Hepatocyte (in vitro differentiated cells): ENCODE measurements at regions not wholly inside any gene's neighbourhood (a gene's known extent, or its start where the extent isn't known, plus 50 kb on each side); places are given as distances from the start of the nearest gene placed in this dataset.
A peak's percentile ranks its signal among the peaks of the same experiment; 100 is the strongest.

Experiments
- DNase-seq: peaks from one replicate; pipeline ENCODE4 v3.0.0-alpha.2; 2016; ENCODE audit warnings: low spot score
- H2AFZ ChIP-seq: fragments of 200-600 bp; sonication (generic); 2 replicates; pipeline ENCODE4 v1.6.0; 2016; ENCODE audit warnings: antibody characterized with exemption, mild to moderate bottlenecking
- H3K27ac ChIP-seq: fragments of 200-600 bp; sonication (generic); 2 replicates; pipeline ENCODE4 v1.5.1; 2016; ENCODE audit warnings: mild to moderate bottlenecking
- H3K27me3 ChIP-seq: fragments of 200-600 bp; sonication (generic); 2 replicates; pipeline ENCODE4 v1.6.1; 2016
- H3K36me3 ChIP-seq: fragments of 200-600 bp; sonication (generic); replicated peaks from 2 replicates; pipeline ENCODE4 v1.5.1; 2016; ENCODE audit warnings: low read depth; ENCODE audit not compliant: insufficient read depth
- H3K4me1 ChIP-seq: fragments of 200-600 bp; sonication (generic); 2 replicates; pipeline ENCODE4 v1.5.1; 2016; ENCODE audit warnings: mild to moderate bottlenecking, moderate library complexity; ENCODE audit not compliant: insufficient read depth
- H3K4me2 ChIP-seq: fragments of 200-600 bp; sonication (generic); 2 replicates; pipeline ENCODE4 v1.6.0; 2016
- H3K4me3 ChIP-seq: fragments of 200-600 bp; sonication (generic); 2 replicates; pipeline ENCODE4 v1.5.1; 2016; ENCODE audit warnings: mild to moderate bottlenecking
- H3K79me2 ChIP-seq: fragments of 200-600 bp; sonication (generic); 2 replicates; pipeline ENCODE4 v1.6.0; 2017; ENCODE audit warnings: mild to moderate bottlenecking
- H3K9me2 ChIP-seq: fragments of 200-600 bp; sonication (generic); replicated peaks from 2 replicates; pipeline ENCODE4 v1.6.0; 2017; ENCODE audit warnings: mild to moderate bottlenecking; ENCODE audit not compliant: insufficient read depth
- H3K9me3 ChIP-seq: fragments of 200-600 bp; sonication (generic); 2 replicates; pipeline ENCODE4 v1.5.1; 2016; ENCODE audit warnings: low read depth, mild to moderate bottlenecking
- H4K20me1 ChIP-seq: fragments of 200-600 bp; sonication (generic); 2 replicates; pipeline ENCODE4 v1.6.0; 2016; ENCODE audit warnings: mild to moderate bottlenecking; ENCODE audit not compliant: insufficient read depth, poor library complexity, severe bottlenecking
- CTCF ChIP-seq: fragments of 200-600 bp; sonication (generic); IDR thresholded peaks from 2 replicates; pipeline ENCODE4 v1.5.1; 2016; ENCODE audit warnings: antibody characterized with exemption, mild to moderate bottlenecking; ENCODE audit not compliant: poor library complexity
- EZH2 ChIP-seq: fragments of 200-600 bp; sonication (generic); IDR thresholded peaks from 2 replicates; pipeline ENCODE4 v1.6.1; 2016; ENCODE audit warnings: antibody characterized with exemption, mild to moderate bottlenecking, borderline replicate concordance
- EZH2phosphoT487 ChIP-seq: fragments of 200-600 bp; sonication (generic); IDR thresholded peaks from one replicate; pipeline ENCODE4 v1.6.1; 2018; ENCODE audit warnings: antibody characterized with exemption, mild to moderate bottlenecking, low read depth, moderate library complexity; ENCODE audit not compliant: unreplicated experiment, severe bottlenecking
- WGBS: methylation state at CpG from one replicate; pipeline ENCODE4 v1.1.6; 2016; ENCODE audit warnings: low lambda C conversion rate; ENCODE audit errors: missing lambda C conversion rate; 5-methylcytosine and 5-hydroxymethylcytosine counted together

- Histone ChIP-seq H3K9me3 (no peaks in the 10 kb centered on the region), H3K79me2 (no peaks in the 10 kb centered on the region), H3K27ac (no peak overlapping the region), H3K9me2 (no peaks in the 10 kb centered on the region), H3K36me3 (no peaks in the 10 kb centered on the region), H3K4me2 (peak overlapping the region; percentile 12), H3K4me1 (no peaks in the 10 kb centered on the region), H4K20me1 (no peaks in the 10 kb centered on the region), H2AFZ (no peak overlapping the region), H3K4me3 (no peak overlapping the region), H3K27me3 (no peaks in the 10 kb centered on the region)
- TF ChIP-seq EZH2phosphoT487 (no peak), EZH2 (no peak), CTCF (no peak)
- peak; percentile 33 for DNase-seq
- WGBS = 65% methylated on average over 4 of the region's 4 CpGs
Measured at GRCh38 chr1:168428063-168428731, 115.6 kb downstream of the XCL2 start.

GRCh38 chr1:168427051-168427450, 116.7 kb downstream of the XCL2 start:
- TF ChIP-seq EZH2phosphoT487 (no peak), EZH2 (no peak), CTCF (no peak)
- WGBS = 92% methylated on average over 1 of the region's 1 CpG

GRCh38 chr1:168424281-168424680, 119.5 kb downstream of the XCL2 start:
- no peaks in the 10 kb centered on the region for H3K36me3 ChIP-seq
- no peak overlapping the region for H3K4me2 ChIP-seq
- no peak overlapping the region for H3K27ac ChIP-seq
- no peaks in the 10 kb centered on the region for H3K4me1 ChIP-seq
- no peak overlapping the region for H3K4me3 ChIP-seq
- no peaks in the 10 kb centered on the region for H3K9me2 ChIP-seq
- H3K9me3 ChIP-seq = no peaks in the 10 kb centered on the region
- DNase-seq = no peak
- no peaks in the 10 kb centered on the region for H4K20me1 ChIP-seq
- WGBS = 96% methylated on average over 2 of the region's 2 CpGs
- no peak overlapping the region for H2AFZ ChIP-seq
- H3K79me2 ChIP-seq = no peaks in the 10 kb centered on the region
- no peaks in the 10 kb centered on the region for H3K27me3 ChIP-seq
- TF ChIP-seq EZH2 (no peak), CTCF (no peak), EZH2phosphoT487 (no peak)

More at GRCh38 chr1:168427051-168427450, 116.7 kb downstream of the XCL2 start:
- Histone ChIP-seq H3K4me3 (no peak overlapping the region), H2AFZ (no peak overlapping the region), H3K79me2 (no peaks in the 10 kb centered on the region), H3K4me2 (no peak overlapping the region), H3K36me3 (no peaks in the 10 kb centered on the region), H3K27me3 (no peaks in the 10 kb centered on the region), H3K9me3 (no peaks in the 10 kb centered on the region), H4K20me1 (no peaks in the 10 kb centered on the region), H3K4me1 (no peaks in the 10 kb centered on the region), H3K9me2 (no peaks in the 10 kb centered on the region), H3K27ac (no peak overlapping the region)
- DNase-seq = no peak
